Activated CD4-positive, alpha-beta T cell treated with anti-CD3 and anti-CD28 coated beads, Interleukin-2, amount 10 ng/mL, durations not matched to agents 24 days and 14 days (primary cell): ENCODE measurements at regions not wholly inside any gene's neighbourhood (a gene's known extent, or its start where the extent isn't known, plus 50 kb on each side); places are given as distances from the start of the nearest gene placed in this dataset.

Source experiments
- DNase-seq: peaks from one replicate; pipeline ENCODE4 v3.0.0; 2022
- H3K27ac Mint-ChIP-seq: one replicate; pipeline ENCODE4 v1.8.0; 2022; ENCODE audit warnings: mild to moderate bottlenecking, mixed read lengths
- H3K27me3 Mint-ChIP-seq: one replicate; pipeline ENCODE4 v1.8.0; 2022; ENCODE audit warnings: mixed read lengths
- H3K36me3 Mint-ChIP-seq: one replicate; pipeline ENCODE4 v1.8.0; 2022; ENCODE audit warnings: low read depth, mild to moderate bottlenecking, mixed read lengths
- H3K4me1 Mint-ChIP-seq: one replicate; pipeline ENCODE4 v1.8.0; 2021; ENCODE audit warnings: mixed read lengths
- H3K4me3 Mint-ChIP-seq: one replicate; pipeline ENCODE4 v1.8.0; 2022; ENCODE audit warnings: mild to moderate bottlenecking, moderate library complexity, mixed read lengths
- H3K9me3 Mint-ChIP-seq: one replicate; pipeline ENCODE4 v1.8.0; 2021; ENCODE audit warnings: mixed read lengths
- intact Hi-C: fragments of 100-400 bp; cut with micrococcal nuclease; formaldehyde crosslinking; loops from one replicate; pipeline ENCODE4 v1.15.1; 2023

GRCh38 chr7:46294381-46294780 lies 373.3 kb upstream of the IGFBP3 start:
- Mint-ChIP-seq H3K36me3 (no peaks in the 10 kb centered on the region), H3K4me3 (no peak overlapping the region), H3K27ac (no peak overlapping the region), H3K27me3 (no peaks in the 10 kb centered on the region), H3K9me3 (peaks cover 4% of the 10 kb centered on the region), H3K4me1 (no peaks in the 10 kb centered on the region)
- no peak for DNase-seq
- intact Hi-C loops: no loop called here

GRCh38 chr7:46292741-46293140 lies 371.7 kb upstream of the IGFBP3 start:
- intact Hi-C loops: no loop called here
- H3K27me3 Mint-ChIP-seq: no peaks in the 10 kb centered on the region
- H3K4me3 Mint-ChIP-seq: no peak overlapping the region
- no peaks in the 10 kb centered on the region for H3K4me1 Mint-ChIP-seq
- H3K27ac Mint-ChIP-seq: no peak overlapping the region
- no peaks in the 10 kb centered on the region for H3K9me3 Mint-ChIP-seq
- no peaks in the 10 kb centered on the region for H3K36me3 Mint-ChIP-seq
- DNase-seq: no peak

- H3K4me3 Mint-ChIP-seq: no peak overlapping the region
- DNase-seq: no peak
- H3K9me3 Mint-ChIP-seq: no peaks in the 10 kb centered on the region
- no peaks in the 10 kb centered on the region for H3K4me1 Mint-ChIP-seq
- no peak overlapping the region for H3K27ac Mint-ChIP-seq
- H3K36me3 Mint-ChIP-seq: no peaks in the 10 kb centered on the region
- intact Hi-C loops: no loop called here
- no peaks in the 10 kb centered on the region for H3K27me3 Mint-ChIP-seq
These were observed 370.6 kb upstream of the IGFBP3 start for GRCh38 chr7:46291601-46292150.

DNA sequence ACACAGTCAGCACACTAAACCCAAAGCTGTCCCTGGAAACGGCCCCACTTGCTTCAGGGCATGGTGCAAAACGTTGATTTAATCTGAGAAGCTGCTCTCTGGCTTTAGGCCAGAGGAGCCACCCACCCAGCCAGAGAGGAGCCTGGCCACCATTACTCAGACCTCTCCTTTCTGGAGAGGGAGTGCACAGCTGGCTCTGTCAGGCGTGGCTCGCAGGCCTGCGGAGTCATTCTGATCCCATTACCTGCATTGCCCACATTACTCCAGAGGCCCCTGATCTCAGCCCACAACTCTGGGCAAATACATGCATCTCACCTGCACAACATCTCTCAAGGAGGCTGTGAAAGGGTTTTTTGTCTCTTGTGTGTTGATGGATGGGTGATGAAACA lies 370.0 kb upstream of the IGFBP3 start:
- Mint-ChIP-seq H3K4me1 (no peaks in the 10 kb centered on the region), H3K36me3 (no peaks in the 10 kb centered on the region), H3K9me3 (no peaks in the 10 kb centered on the region), H3K4me3 (no peak overlapping the region), H3K27me3 (no peaks in the 10 kb centered on the region), H3K27ac (no peak overlapping the region)
- no peak for DNase-seq
- intact Hi-C loops: no loop called here

- DNase-seq: no peak
- Mint-ChIP-seq H3K27me3 (no peaks in the 10 kb centered on the region), H3K9me3 (no peaks in the 10 kb centered on the region), H3K4me1 (no peaks in the 10 kb centered on the region), H3K4me3 (no peak overlapping the region), H3K36me3 (no peaks in the 10 kb centered on the region), H3K27ac (no peak overlapping the region)
- intact Hi-C loops: no loop called here
These were observed 369.4 kb upstream of the IGFBP3 start for GRCh38 chr7:46290374-46291049.

DNA sequence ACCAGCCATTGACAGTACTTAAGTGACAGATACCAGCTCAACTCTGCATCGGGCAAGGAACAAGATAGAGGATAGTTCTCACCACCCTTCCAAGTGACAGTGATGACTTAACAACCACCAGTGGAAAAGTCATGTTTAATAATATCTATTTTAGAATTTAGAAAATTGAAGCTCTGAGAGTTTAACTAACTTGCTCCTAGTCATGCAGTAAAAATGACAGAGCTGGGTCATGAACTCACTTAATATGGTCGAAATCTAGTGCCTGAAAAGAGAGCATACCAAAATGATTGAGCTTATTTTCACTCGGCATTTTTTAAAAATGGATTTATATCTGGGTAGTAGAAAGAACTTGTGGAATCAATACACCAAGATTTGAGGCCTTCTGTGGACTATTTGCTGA lies 367.8 kb upstream of the IGFBP3 start:
- no peak for DNase-seq
- H3K36me3 Mint-ChIP-seq: no peaks in the 10 kb centered on the region
- H3K9me3 Mint-ChIP-seq: no peaks in the 10 kb centered on the region
- intact Hi-C loops: no loop called here
- no peak overlapping the region for H3K27ac Mint-ChIP-seq
- H3K4me1 Mint-ChIP-seq: no peaks in the 10 kb centered on the region
- no peaks in the 10 kb centered on the region for H3K27me3 Mint-ChIP-seq
- H3K4me3 Mint-ChIP-seq: no peak overlapping the region

GRCh38 chr7:46288010-46288409 lies 366.9 kb upstream of the IGFBP3 start:
- Mint-ChIP-seq H3K4me1 (no peaks in the 10 kb centered on the region), H3K27me3 (no peaks in the 10 kb centered on the region), H3K36me3 (no peaks in the 10 kb centered on the region), H3K9me3 (no peaks in the 10 kb centered on the region), H3K4me3 (no peak overlapping the region), H3K27ac (no peak overlapping the region)
- DNase-seq: no peak
- intact Hi-C loops: no loop called here

- no peaks in the 10 kb centered on the region for H3K36me3 Mint-ChIP-seq
- H3K27ac Mint-ChIP-seq: no peak overlapping the region
- intact Hi-C loops: no loop called here
- H3K4me3 Mint-ChIP-seq: no peak overlapping the region
- no peaks in the 10 kb centered on the region for H3K4me1 Mint-ChIP-seq
- DNase-seq: no peak
- H3K9me3 Mint-ChIP-seq: no peaks in the 10 kb centered on the region
- no peaks in the 10 kb centered on the region for H3K27me3 Mint-ChIP-seq
These were observed 365.9 kb upstream of the IGFBP3 start for GRCh38 chr7:46286957-46287356.

DNA sequence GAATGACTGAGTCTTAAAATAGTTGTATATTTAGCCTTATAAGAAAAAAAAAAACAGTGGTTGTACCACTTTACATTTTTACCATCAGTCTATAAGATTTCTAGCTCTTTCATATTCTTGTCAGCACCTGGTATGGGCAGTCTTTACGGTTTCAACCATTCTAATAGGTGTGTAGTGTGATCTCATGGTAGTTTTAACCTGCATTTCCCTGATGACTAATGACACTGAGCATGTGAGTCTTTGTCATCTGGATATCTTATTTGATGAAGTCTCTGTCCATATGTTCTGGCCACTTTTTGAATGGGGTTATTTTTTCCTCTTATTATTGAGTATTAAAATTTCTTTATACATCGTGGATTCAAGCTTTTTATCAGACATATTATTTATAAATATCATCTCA lies 365.3 kb upstream of the IGFBP3 start:
- no peaks in the 10 kb centered on the region for H3K9me3 Mint-ChIP-seq
- no peak for DNase-seq
- no peak overlapping the region for H3K27ac Mint-ChIP-seq
- intact Hi-C loops: no loop called here
- no peaks in the 10 kb centered on the region for H3K4me1 Mint-ChIP-seq
- no peak overlapping the region for H3K4me3 Mint-ChIP-seq
- no peaks in the 10 kb centered on the region for H3K36me3 Mint-ChIP-seq
- no peaks in the 10 kb centered on the region for H3K27me3 Mint-ChIP-seq

- no peaks in the 10 kb centered on the region for H3K4me1 Mint-ChIP-seq
- no peaks in the 10 kb centered on the region for H3K9me3 Mint-ChIP-seq
- intact Hi-C loops: no loop called here
- H3K27me3 Mint-ChIP-seq: no peaks in the 10 kb centered on the region
- no peak overlapping the region for H3K27ac Mint-ChIP-seq
- no peak overlapping the region for H3K4me3 Mint-ChIP-seq
- H3K36me3 Mint-ChIP-seq: no peaks in the 10 kb centered on the region
- DNase-seq: no peak
These were observed 364.8 kb upstream of the IGFBP3 start for GRCh38 chr7:46285878-46286277.

- no peaks in the 10 kb centered on the region for H3K9me3 Mint-ChIP-seq
- no peak overlapping the region for H3K4me3 Mint-ChIP-seq
- intact Hi-C loops: no loop called here
- H3K27ac Mint-ChIP-seq: no peak overlapping the region
- no peaks in the 10 kb centered on the region for H3K27me3 Mint-ChIP-seq
- no peaks in the 10 kb centered on the region for H3K4me1 Mint-ChIP-seq
- DNase-seq: no peak
- no peaks in the 10 kb centered on the region for H3K36me3 Mint-ChIP-seq
These were observed 362.8 kb upstream of the IGFBP3 start for GRCh38 chr7:46283852-46284251.

GRCh38 chr7:46282155-46282554 lies 361.1 kb upstream of the IGFBP3 start:
- DNase-seq: no peak
- intact Hi-C loops: no loop called here
- Mint-ChIP-seq H3K4me3 (no peak overlapping the region), H3K27ac (no peak overlapping the region), H3K27me3 (no peaks in the 10 kb centered on the region), H3K9me3 (no peaks in the 10 kb centered on the region), H3K36me3 (no peaks in the 10 kb centered on the region), H3K4me1 (no peaks in the 10 kb centered on the region)

GRCh38 chr7:46281071-46281470 lies 360.0 kb upstream of the IGFBP3 start:
- Mint-ChIP-seq H3K4me3 (no peak overlapping the region), H3K9me3 (no peaks in the 10 kb centered on the region), H3K4me1 (no peaks in the 10 kb centered on the region), H3K27me3 (no peaks in the 10 kb centered on the region), H3K36me3 (no peaks in the 10 kb centered on the region), H3K27ac (no peak overlapping the region)
- no peak for DNase-seq
- intact Hi-C loops: no loop called here

GRCh38 chr7:46279290-46279689 lies 358.2 kb upstream of the IGFBP3 start:
- no peak overlapping the region for H3K27ac Mint-ChIP-seq
- H3K4me1 Mint-ChIP-seq: no peaks in the 10 kb centered on the region
- DNase-seq: no peak
- no peak overlapping the region for H3K4me3 Mint-ChIP-seq
- H3K36me3 Mint-ChIP-seq: no peaks in the 10 kb centered on the region
- no peaks in the 10 kb centered on the region for H3K27me3 Mint-ChIP-seq
- no peaks in the 10 kb centered on the region for H3K9me3 Mint-ChIP-seq
- intact Hi-C loops: no loop called here

DNA sequence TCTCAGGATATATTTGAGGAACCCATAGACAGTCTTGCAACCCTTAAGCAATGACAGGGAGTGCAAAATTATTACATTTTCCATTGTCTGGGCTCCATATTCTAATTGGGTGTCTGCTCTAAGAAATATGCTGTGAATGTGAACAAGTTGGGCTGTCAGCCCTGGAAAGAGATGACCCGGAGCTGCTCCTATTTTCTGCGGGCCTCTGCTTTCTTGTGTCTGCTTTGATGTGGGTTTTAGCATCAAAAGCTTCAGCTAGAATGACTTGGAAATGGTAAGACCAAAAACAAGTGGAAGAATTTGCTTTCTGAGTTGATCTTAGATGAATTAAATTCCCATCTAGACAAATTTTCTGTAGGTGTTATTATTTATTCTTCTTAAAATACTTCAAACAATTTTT lies 343.6 kb upstream of the IGFBP3 start:
- Mint-ChIP-seq H3K36me3 (no peaks in the 10 kb centered on the region), H3K27ac (no peak overlapping the region), H3K4me3 (no peak overlapping the region), H3K27me3 (no peaks in the 10 kb centered on the region), H3K9me3 (peaks cover 3% of the 10 kb centered on the region), H3K4me1 (no peaks in the 10 kb centered on the region)
- no peak for DNase-seq
- intact Hi-C loops: no loop called here
